ENCODE measurements at regions not wholly inside any gene's neighbourhood (a gene's known extent, or its start where the extent isn't known, plus 50 kb on each side); places are given as distances from the start of the nearest gene placed in this dataset.

- TF ChIP-seq CTCF (IDR thresholded peaks at IDR 0.05 in 2 of 3, conservative IDR thresholded peaks at IDR 0.05 in 1 of 3; ENCODE audit: insufficient read depth in 2 of 3, low read depth in 1 of 3, low read length in 3 of 3) (no peak), RFX5 (IDR thresholded peaks at IDR 0.05; ENCODE audit: low read depth, low read length) (no peak), KLF16 (IDR thresholded peaks at IDR 0.05) (no peak), POLR2A (conservative IDR thresholded peaks at IDR 0.05) (no peak), NR2C1 (IDR thresholded peaks at IDR 0.05) (no peak), NR2C1 (tag; IDR thresholded peaks at IDR 0.05) (no peak)
Measured at GRCh38 chr1:195054217-195054687, 1554.0 kb downstream of the KCNT2 start.

Measured in K562 (cell line).